Loucy (cell line): ENCODE measurements at regions not wholly inside any gene's neighbourhood (a gene's known extent, or its start where the extent isn't known, plus 50 kb on each side); places are given as distances from the start of the nearest gene placed in this dataset.

Experiments
- H2AFZ ChIP-seq: fragments of 200-600 bp; sonication (generic); 2 replicates; pipeline ENCODE4 v1.6.0; 2016; ENCODE audit warnings: antibody characterized with exemption, mild to moderate bottlenecking, low read length, moderate library complexity
- H3F3A ChIP-seq: fragments of 200-600 bp; 2 replicates; pipeline ENCODE4 v1.6.0; 2016; ENCODE audit warnings: antibody characterized with exemption, low read depth, mild to moderate bottlenecking
- H3K27me3 ChIP-seq: fragments of 200-600 bp; sonication (generic); 2 replicates; pipeline ENCODE4 v1.6.1; 2014; ENCODE audit warnings: low read length, mild to moderate bottlenecking; ENCODE audit not compliant: insufficient read depth, poor library complexity, severe bottlenecking
- H3K36me3 ChIP-seq: fragments of 200-600 bp; sonication (generic); 2 replicates; pipeline ENCODE4 v1.6.1; 2016; ENCODE audit warnings: low read length; ENCODE audit not compliant: insufficient read depth
- H3K4me1 ChIP-seq: fragments of 200-600 bp; sonication (generic); 2 replicates; pipeline ENCODE4 v1.5.1; 2014; ENCODE audit warnings: low read length, mild to moderate bottlenecking; ENCODE audit not compliant: insufficient read depth, poor library complexity, severe bottlenecking
- H3K4me2 ChIP-seq: fragments of 200-600 bp; sonication (generic); 2 replicates; pipeline ENCODE4 v1.6.0; 2014; ENCODE audit warnings: antibody characterized with exemption, low read length, low read depth, mild to moderate bottlenecking; ENCODE audit not compliant: poor library complexity, severe bottlenecking
- H3K4me3 ChIP-seq: fragments of 200-600 bp; sonication (generic); 2 replicates; pipeline ENCODE4 v1.5.1; 2014; ENCODE audit warnings: low read length, mild to moderate bottlenecking, mixed read lengths; ENCODE audit not compliant: poor library complexity, severe bottlenecking
- H3K79me2 ChIP-seq: fragments of 200-600 bp; sonication (generic); 2 replicates; pipeline ENCODE4 v1.6.1; 2014; ENCODE audit warnings: low read length; ENCODE audit not compliant: insufficient read depth
- H3K9ac ChIP-seq: fragments of 200-600 bp; sonication (generic); 2 replicates; pipeline ENCODE4 v1.6.0; 2014; ENCODE audit warnings: mild to moderate bottlenecking, low read depth, low read length, moderate library complexity; ENCODE audit not compliant: poor library complexity, severe bottlenecking
- H3K9me2 ChIP-seq: fragments of 200-600 bp; sonication (generic); replicated peaks from 2 replicates; pipeline ENCODE4 v1.6.1; 2016; ENCODE audit warnings: low read depth, low read length, mixed read lengths
- H3K9me3 ChIP-seq: fragments of 200-600 bp; sonication (generic); 2 replicates; pipeline ENCODE4 v1.6.1; 2014; ENCODE audit warnings: mild to moderate bottlenecking, antibody characterized with exemption, low read length, low read depth; ENCODE audit not compliant: insufficient read depth
- H4K20me1 ChIP-seq: fragments of 200-600 bp; sonication (generic); 2 replicates; pipeline ENCODE4 v1.6.0; 2014; ENCODE audit warnings: antibody characterized with exemption, low read length, mild to moderate bottlenecking; ENCODE audit not compliant: insufficient read depth, poor library complexity, severe bottlenecking
- EZH2phosphoT487 ChIP-seq: fragments of 200-600 bp; IDR thresholded peaks from 2 replicates; pipeline ENCODE4 v1.6.1; 2018; ENCODE audit warnings: antibody characterized with exemption, mild to moderate bottlenecking, moderate library complexity, borderline replicate concordance
- TF ChIP-seq, protein P1 (sequence below): fragments of 200-600 bp; sonication (generic); conservative IDR thresholded peaks from 2 replicates; pipeline ENCODE4 v1.5.1; 2014; ENCODE audit warnings: mild to moderate bottlenecking, antibody characterized with exemption, low read length

DNA sequence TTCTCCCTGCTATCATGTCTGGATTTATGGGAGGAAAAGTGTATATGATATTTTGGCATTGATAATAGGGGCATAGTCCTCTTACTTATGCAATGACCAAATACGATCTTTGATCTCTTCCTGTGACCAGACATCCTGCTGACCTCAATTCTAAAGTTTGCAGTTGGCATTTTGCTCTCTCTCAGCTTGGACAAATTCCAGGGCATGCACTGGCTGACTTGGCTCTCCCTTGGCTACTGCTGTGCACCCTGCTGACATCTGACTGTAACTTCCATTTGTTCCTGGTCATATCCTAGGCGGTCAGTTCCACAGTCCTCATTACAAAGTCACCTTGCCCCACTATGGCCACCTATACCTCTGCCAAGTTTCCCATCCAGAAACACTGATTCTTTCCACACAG is 380.7 kb upstream of the NR5A2 start:
- no peaks in the 10 kb centered on the region for H3K79me2 ChIP-seq
- H3F3A ChIP-seq: no peaks in the 10 kb centered on the region
- no peaks in the 10 kb centered on the region for H3K4me1 ChIP-seq
- no peak overlapping the region for H3K4me2 ChIP-seq
- no peaks in the 10 kb centered on the region for H3K9me2 ChIP-seq
- no peak overlapping the region for H3K4me3 ChIP-seq
- no peak overlapping the region for H2AFZ ChIP-seq
- H3K36me3 ChIP-seq: no peaks in the 10 kb centered on the region
- no peaks in the 10 kb centered on the region for H4K20me1 ChIP-seq
- TF ChIP-seq EZH2phosphoT487: no peak
- TF ChIP-seq, protein P1, sequence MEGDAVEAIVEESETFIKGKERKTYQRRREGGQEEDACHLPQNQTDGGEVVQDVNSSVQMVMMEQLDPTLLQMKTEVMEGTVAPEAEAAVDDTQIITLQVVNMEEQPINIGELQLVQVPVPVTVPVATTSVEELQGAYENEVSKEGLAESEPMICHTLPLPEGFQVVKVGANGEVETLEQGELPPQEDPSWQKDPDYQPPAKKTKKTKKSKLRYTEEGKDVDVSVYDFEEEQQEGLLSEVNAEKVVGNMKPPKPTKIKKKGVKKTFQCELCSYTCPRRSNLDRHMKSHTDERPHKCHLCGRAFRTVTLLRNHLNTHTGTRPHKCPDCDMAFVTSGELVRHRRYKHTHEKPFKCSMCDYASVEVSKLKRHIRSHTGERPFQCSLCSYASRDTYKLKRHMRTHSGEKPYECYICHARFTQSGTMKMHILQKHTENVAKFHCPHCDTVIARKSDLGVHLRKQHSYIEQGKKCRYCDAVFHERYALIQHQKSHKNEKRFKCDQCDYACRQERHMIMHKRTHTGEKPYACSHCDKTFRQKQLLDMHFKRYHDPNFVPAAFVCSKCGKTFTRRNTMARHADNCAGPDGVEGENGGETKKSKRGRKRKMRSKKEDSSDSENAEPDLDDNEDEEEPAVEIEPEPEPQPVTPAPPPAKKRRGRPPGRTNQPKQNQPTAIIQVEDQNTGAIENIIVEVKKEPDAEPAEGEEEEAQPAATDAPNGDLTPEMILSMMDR: no peak
- H3K27me3 ChIP-seq: no peaks in the 10 kb centered on the region
- H3K9me3 ChIP-seq: no peaks in the 10 kb centered on the region
- no peak overlapping the region for H3K9ac ChIP-seq

DNA sequence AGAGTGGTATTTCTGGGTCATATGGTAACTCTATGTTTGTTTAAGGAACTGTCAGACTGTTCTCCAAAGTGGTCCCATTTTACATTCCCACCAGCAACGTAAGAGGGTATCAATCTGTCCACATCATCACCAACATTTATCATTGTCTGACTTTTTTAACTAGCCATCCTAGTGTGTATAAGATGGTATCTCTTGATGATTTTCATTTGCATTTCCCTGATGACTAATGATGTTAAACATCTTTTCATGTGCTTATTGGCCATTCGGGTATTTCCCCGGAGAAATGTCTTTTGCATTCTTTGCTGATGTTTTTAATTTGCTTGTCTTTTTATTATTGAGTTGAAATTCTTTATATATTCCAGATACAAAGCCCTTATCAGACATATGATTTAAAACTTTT is 370.1 kb upstream of the NR5A2 start:
- H3F3A ChIP-seq: no peaks in the 10 kb centered on the region
- no peak overlapping the region for H3K9ac ChIP-seq
- no peaks in the 10 kb centered on the region for H3K9me3 ChIP-seq
- no peak overlapping the region for H3K4me3 ChIP-seq
- no peaks in the 10 kb centered on the region for H3K79me2 ChIP-seq
- TF ChIP-seq, protein P1: no peak
- no peak for TF ChIP-seq EZH2phosphoT487
- H3K27me3 ChIP-seq: no peaks in the 10 kb centered on the region
- no peaks in the 10 kb centered on the region for H4K20me1 ChIP-seq
- no peaks in the 10 kb centered on the region for H3K9me2 ChIP-seq
- no peak overlapping the region for H2AFZ ChIP-seq
- H3K36me3 ChIP-seq: no peaks in the 10 kb centered on the region
- no peak overlapping the region for H3K4me2 ChIP-seq
- no peaks in the 10 kb centered on the region for H3K4me1 ChIP-seq

DNA sequence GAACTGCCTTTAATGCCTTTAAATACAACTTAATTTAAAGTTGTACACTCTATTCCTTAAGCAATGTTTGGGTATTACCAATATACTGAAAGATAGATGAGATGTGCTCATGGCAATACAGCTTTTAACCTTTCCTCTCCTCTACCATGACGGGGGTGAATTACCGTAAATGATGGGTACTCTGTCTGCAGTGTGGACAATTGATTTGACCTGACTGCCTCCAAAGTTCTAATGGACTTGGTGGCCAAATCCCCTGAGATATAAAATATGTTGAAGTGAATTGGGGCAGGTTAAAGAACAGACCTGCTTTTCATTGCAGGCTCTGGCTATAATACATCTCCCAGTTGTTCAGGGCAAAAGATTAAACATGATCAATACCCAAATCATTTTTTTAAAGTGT is 367.4 kb upstream of the NR5A2 start:
- Histone ChIP-seq H2AFZ (no peak overlapping the region), H3K4me2 (no peak overlapping the region), H3K9me2 (no peaks in the 10 kb centered on the region), H3K9me3 (no peaks in the 10 kb centered on the region), H3F3A (no peaks in the 10 kb centered on the region), H3K36me3 (no peaks in the 10 kb centered on the region), H4K20me1 (no peaks in the 10 kb centered on the region), H3K4me1 (no peaks in the 10 kb centered on the region), H3K4me3 (no peak overlapping the region), H3K79me2 (no peaks in the 10 kb centered on the region), H3K27me3 (no peaks in the 10 kb centered on the region), H3K9ac (no peak overlapping the region)
- TF ChIP-seq, protein P1: no peak
- TF ChIP-seq EZH2phosphoT487: no peak
